DLD1 (cell line): ENCODE measurements at regions not wholly inside any gene's neighbourhood (a gene's known extent, or its start where the extent isn't known, plus 50 kb on each side); places are given as distances from the start of the nearest gene placed in this dataset.

Experiments
- in situ Hi-C: cut with HindIII; loops from 2 replicates; pipeline ENCODE4 v1.10.0; 2017; ENCODE audit warnings: low sequenced_read_pairs

DNA sequence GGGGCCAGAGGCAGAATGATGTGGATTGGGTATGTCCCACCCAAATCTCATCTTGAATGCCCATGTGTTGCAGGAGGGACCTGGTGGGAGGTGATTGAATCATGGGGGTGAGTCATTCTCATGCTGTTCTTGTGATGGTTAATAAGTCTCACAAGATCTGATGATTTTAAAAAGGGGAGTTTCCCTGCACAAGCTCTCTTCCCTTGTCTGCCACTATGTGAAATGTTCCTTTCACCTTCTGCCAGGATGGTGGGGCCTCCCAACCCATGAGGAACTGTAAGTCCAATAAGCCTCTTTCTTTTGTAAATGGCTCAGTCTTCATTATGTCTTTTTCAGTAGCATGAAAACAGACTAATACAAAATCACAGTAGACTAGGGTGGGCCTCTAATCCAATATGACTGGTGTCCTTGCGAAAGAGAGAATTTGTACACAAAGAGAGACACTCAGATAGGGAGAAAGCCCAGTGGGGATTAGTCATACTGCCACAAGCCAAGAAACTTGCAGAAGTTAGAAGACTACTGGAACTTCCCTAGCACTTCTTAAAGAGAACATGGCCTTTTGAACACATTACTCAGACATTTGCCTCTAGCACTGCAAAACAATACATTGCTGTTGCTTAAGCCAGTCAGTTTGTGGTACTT is 68.4 kb downstream of the ANXA1 start:
- in situ Hi-C loops, result no loop called here

DNA sequence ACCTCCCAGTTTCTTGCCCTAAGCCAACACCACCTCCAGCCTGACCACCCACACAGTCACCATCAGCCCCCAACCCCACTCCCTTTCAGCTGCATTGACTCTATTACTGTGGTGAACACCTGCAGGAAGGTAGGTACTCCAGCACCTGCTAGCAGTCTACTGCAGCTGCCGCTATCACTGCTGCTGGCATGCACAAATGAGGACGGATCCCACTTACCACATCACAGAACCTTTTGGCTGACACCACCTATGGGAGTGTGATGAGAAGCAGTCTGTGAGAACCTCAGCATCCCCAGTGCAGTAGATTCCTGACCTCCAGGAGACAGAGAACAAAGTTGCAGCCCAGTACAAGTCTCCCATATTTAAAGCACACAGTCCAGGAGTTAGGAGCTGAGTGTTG is 71.9 kb downstream of the ANXA1 start:
- in situ Hi-C loops, result no loop called here

DNA sequence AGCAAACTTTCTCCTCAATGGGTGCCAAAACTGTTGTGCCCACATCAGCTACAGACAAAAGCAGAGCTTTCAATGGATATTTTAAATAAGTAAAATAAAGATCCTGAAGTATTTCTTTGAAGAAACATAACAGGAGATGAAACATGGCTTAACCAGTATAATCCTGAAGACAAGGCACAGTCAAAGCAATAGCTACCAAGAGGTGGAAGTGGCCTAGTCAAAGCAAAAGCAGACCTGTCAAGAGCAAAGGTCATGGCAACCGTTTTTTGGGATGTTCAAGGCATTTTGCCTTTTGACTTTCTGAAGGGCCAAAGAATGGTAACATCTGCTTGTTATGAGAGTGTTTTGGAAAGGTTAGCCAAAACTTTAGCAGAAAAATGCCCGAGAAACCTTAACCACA is 77.9 kb downstream of the ANXA1 start:
- in situ Hi-C loops, result no loop called here

DNA sequence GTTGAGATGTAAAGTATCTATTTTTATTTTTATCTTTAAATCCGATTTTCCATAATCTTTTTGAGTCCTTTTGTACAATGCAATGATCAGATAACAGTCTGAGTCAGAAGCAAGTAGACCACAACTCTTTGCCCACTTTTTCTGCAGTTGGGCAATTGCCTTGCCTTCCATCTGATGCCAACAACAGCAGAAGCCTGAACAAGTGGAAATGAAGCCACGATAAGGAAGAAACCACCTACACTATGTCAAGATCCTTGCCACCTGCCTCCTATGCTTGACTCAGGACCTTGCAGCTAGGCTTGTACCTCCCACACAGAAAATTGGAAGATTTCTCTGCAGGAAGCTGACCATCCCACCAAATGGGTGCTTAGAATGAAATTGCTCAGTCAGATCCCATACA is 78.6 kb downstream of the ANXA1 start:
- in situ Hi-C loops, result no loop called here

DNA sequence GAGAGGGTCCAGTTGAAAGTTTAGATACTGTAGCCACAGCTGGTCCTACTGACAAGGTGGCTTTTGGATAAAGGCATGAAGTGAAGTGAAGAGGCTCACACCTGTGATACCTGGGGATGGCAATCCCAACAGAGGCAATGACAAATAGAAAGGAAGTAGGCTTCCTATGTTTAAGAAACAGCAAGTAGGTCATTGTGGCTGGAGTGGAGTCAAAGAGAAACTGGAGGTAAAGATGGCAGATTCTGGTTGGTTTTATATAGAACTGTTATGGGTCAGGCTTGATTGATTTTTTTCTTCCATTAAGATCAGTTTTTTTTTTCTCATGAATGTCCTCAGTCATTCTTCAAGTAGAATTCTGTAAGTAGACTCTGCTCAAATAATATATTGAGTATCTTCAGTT is 79.5 kb downstream of the ANXA1 start:
- in situ Hi-C loops, result no loop called here

DNA sequence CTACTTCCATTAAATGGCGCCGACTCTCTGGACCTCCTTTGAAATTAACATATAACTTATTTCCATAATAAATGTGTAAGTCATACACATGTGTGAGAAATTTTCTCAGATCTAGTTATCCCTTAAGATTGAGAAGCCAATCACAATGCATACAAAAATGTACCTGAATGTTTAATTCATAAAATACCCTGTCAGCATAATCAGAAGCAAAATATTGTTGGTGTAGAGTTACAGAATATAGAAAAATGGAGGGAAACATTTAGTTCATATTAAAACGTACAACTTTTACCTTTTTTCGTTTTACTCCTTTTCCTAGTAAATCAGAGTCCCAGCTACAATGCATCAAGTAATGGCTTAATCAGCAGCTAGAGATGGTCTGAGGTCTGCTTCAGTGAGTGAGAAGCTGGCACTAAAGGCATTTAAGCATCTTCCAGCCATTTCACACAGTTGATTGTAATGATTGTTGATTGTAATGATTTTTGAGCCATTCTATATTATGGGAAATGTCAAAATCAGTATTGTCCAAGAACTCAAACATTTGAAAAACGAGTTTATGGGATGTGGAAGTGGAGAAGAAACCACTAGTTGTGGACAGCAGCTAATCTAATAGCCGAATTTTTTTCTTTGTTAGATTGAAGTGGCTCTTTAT is 81.8 kb downstream of the ANXA1 start:
- in situ Hi-C loops, result no loop called here

DNA sequence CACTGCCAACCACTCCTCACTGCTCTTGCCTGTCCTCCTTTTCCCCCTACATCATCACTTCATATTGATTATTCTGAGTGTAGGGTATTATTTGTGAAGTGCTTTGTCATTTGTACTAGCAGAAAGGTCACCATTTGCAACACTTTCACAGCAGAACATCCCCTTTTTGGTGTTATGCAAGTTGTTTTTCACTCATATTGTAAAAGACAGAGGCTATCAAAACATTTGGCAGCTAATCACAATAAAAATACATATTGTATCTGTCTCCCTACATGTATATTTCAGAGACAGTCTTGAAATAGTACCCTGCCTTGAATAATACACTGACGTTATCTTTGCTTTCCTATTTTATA is 82.3 kb downstream of the ANXA1 start:
- in situ Hi-C loops, result no loop called here

DNA sequence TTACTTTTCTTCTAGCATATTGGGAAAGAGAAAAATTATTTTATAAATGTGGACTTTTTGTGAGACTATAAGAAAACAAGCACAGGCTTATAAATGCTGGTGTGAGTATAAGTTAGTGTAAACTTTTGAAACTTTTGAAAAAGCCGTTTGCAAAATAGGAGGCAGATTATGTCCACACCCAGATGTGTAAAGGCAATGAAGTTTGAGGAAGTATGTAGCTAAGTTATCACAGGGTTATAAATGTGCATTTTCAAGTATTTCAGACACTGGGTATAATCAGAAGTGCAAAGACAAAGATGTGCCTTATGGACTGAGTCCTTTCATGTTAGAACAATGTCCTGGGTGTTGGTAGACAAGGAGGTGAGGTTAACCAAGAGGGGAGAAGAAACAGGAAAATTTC is 85.5 kb downstream of the ANXA1 start:
- in situ Hi-C loops, result no loop called here

DNA sequence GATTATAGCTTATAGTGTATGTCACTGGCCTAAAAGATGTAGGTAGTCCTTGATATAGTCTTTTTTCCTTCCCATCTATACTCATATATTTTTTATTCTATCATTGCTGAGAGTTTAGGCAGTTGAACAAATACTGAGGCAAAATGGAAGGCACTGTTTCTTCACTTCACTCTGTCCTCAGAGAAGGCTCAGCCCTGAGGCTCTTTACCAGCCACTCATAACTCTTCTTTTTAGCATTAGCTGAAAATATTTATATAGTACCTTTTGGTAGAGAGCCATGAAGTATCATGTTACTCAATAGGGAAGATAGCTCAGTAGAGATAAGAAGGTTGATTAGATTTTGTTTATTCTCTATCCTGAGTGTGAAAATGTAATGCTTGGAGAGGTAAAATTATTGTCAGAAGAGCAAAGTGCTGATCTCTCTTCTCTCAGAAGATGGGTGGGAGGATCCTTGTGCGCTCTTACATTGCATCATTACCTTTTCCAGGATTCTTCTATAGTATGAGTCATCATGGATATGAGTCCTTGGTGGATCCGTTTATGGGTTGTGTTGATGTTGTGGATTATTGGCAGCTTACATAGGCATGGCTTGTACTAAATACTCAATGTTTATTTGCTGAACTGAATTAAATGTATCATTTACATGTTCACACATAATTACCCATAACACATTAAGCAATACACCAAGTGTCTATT is 88.1 kb downstream of the ANXA1 start:
- in situ Hi-C loops, result no loop called here

DNA sequence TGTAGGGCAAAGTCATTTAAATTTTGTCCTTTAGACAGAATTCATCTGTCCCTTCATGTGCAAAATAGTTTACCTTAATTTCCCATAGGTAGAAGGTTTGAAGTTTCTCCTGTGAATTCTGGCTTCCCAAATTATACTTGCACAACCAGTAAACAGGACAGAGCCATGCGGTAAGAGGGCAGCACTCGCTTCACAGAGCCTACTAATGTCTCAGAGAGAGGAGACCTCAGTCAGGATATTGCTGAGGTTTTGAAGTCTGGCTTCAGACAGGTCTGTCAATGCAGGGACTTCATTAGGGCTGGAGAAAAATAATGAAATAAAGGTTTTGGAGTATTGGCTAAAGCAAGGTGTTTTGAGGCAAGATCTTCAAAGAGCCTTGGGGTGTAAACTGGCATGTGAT is 91.4 kb downstream of the ANXA1 start:
- in situ Hi-C loops, result no loop called here

DNA sequence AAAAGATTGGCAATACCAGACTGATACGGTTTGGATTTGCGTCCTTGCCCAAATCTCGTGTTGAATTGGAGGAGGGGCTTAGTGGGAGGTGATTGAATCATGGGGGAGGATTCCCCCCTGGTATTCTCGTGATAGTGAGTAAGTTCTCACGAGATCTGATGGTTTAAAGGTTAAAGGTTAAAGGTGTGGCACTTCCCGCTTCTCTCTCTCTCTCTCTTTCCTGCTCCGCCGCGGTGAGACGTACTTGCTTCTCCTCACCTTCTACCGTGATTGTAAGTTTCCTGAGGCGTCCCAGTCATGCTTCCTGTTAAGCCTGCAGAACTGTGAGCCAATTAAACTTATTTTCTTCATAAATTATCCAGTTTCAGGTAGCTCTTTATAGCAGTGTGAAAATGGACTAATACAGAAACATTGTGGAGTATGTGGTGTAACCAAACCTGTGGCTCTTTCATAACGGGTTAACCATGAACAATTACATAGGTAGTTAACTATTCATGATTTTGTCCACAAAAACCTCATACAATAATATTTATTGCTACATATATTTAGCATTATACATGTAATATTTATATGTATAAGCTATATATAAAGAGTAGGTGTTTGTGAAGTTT is 107.5 kb downstream of the ANXA1 start:
- in situ Hi-C loops, result no loop called here

DNA sequence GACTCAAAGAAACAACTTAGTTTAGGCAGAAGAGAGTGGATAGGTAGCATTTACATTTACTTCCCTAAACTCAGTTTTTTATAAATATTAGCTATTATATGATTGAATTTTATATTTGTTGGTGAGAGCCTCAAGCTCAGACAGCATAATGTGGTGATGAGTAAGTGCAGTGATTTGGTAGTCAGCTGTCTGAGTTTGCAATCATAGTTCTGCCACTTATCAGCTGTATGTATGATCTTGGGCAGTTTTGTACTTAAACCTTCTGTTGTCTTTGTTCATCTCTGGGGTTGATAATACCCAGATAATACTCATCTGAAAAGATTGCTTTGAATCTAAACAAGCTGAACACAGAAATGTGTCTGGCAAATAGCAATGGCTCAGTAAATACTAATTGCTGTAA is 108.8 kb downstream of the ANXA1 start:
- in situ Hi-C loops, result no loop called here

DNA sequence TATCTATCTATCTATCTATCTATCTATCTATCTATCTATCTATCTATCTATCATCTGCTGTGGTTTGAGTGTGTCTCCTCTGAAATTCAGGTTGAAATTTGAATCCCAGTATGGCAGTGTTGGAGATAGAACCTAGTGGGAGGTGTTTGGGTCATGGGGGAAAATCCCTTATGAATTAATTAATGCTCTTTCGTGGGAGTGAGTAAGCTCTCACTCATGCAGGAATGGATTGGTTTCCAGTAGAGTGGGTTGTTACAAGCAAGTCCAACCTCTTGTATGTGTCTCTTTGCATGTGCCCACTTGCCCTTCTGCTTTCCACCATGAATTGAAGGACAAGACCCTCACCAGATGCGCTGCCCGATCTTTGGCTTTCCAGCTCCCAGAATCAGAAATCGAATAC is 113.0 kb downstream of the ANXA1 start:
- in situ Hi-C loops, result no loop called here

DNA sequence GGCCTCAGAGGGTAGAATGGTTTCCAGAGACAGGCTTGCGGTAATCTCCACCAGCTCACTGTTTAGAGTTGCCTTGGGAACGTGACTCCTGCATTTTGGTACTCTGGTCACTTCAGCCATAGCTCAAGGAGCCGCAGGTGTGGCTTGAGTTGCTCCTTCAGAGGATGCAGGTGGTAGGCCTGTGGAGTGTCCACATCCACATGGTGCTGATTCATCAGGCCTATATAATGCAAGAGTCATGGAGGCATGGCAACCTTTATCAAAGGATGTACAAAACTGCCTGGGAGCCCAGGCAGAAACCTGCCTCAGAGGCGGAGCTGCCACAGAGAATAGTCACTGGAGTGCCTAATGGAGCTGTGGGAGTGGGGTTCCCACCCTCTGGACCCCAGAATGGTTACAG is 114.2 kb downstream of the ANXA1 start:
- in situ Hi-C loops, result no loop called here

DNA sequence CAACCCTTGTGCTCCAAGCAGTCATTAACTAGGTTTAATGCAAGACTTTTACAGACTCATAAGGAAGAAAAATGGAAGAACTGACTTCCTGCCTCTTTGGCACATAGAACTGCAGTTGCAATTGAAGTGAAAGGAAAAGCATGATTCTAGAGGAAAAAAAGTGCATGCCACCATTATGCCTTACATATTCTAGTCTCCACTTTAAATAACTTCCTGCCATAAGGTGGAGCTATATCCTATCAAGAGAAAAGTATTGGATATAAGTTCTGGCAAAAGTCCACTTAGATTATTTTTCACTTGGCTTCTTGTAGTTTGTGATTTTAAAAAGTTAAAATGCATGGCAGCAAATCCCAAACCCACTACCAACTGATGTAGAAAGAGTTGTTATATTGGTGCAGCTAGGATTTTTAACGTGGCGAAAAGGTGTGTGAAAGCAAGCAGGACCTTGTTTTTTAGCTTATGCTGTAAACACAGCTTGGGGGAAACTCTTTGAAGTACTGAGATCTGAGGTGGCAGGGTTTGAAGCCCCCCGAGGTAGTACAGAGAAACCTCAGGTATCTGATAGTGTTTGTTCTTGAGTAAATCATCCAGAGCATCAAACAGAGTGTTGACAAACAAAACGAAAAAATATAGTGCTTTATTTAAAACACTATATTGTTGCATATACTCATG is 117.9 kb downstream of the ANXA1 start:
- in situ Hi-C loops, result no loop called here

DNA sequence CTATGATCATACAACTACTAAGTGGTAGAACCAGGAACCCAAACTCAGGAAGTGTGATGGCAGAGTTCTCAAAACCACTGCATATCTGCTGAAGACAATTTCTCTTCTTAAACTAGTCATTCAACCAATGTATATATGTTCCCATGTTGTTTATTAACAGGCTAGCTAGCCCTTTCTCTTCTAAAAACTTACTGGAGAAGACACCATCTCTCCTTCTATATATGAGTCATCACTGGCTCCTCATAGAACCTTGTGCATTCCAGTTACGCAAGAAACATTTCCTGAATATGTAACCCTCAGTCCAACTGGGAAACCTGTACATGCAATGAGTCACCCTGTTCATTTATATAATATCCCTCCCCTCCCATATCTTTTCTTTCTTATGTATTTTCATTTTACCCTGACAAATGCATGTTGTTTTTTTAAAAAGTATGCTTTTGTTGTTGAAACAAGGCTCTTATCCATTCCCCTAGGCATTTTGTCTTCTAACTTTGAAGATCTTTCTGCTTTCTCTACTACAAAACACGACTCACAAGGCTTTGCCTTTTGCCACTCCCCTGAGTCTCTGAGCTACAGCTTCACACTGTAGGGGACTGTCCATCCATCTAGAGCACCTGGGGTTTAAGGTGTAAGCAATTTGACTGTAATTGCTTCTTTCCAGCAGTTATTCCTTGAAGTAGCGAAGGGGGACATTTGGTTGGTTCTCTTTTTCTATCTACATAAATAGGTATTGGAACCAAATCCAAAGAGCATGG is 119.5 kb downstream of the ANXA1 start:
- in situ Hi-C loops, result no loop called here

DNA sequence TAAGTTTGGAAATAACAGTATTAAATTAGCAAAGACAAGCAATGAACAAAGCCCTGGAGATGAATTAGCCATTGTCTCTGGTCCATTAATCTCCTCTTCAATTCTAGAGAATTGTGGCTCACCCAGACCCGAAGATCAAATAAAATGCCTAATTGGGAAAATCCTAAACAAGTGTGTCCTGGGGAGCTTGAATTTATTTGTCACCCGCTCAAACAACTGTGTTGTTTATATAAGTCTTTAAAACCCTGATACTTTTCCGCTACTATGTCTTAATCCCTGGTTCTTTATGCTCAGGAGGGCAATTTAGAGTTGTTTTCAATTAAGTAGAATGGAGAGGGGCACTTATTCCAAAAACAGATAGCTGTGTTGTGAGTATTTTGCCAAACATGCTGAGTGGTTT is 128.4 kb downstream of the ANXA1 start:
- in situ Hi-C loops, result no loop called here

DNA sequence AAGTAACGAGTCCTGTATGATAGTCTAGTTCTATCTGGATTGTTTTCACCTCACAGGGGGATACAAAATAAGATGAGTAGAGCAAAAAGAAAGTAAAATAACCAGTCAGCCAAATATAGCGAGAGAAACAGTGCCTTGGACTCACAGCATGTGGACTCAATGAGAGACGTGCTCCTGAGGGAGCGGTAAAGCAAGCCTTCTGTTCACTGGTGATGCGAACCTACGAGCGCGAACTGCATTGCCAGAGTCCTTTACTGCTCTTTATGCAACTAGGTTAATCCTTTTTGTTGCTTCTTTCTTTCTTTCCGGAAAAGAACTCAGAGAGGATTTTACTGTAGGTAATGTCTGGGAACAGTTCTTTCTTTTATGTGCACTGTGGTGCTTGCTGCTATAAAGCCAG is 132.7 kb downstream of the ANXA1 start:
- in situ Hi-C loops, result no loop called here

DNA sequence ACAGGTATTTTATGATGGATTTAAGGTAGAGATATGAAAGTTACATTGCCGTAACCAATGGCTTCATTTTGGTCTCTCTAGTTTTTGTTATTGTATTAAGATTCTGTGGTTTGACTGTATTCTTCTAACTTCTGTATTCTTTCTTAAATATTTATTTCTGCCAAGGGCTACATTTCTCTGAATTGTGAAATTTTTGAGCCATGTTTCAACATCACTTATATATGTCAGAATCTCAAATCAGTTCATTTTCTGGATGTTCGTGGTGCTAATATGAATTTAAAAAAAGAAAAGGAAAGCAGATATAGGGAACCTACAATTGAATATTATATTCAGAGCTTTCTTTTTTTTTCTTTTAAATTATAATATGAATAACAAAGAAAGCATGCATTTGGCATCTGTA is 142.7 kb downstream of the ANXA1 start:
- in situ Hi-C loops, result loop anchor here (10.0 kb wide), 1 partner anchor 210 kb away; no protein-coding TSS in a partner anchor

DNA sequence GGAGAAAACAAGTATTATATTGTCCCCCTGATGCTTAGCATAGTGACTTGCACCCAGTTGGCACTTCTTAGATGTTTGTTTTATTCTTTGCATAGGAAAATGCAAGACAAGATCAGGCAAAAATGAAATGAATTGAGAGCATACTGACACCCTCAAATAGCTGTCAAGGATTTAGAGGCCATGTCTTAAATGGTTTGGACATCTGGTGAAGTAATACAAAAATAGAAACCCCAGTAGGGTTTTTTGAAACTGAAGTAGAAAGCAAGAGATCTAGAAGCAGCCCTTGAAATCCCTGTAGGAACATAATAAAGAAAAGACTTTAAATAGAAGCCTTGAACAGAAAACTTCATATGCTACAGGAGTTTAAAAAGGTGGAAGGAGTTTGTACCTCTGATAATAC is 174.3 kb downstream of the ANXA1 start:
- in situ Hi-C loops, result no loop called here

DNA sequence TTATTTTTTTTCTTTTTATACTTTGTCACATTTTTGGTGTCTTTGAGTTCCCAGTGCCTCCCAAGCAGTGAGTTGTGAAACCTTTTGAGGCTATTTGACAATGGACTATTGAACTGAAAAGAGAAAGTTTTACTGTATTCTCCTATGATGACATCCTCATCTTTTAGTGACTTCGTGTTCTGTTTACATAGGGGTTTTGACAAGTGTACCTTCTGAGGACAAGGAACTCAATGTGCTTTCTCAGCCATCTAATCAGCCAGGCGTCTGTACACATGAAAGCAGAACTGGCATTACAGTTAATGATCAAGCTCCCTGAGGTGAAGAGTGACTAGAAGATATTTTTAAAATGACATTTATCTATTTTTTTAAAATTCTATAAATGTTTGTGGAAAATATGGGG is 175.5 kb downstream of the ANXA1 start:
- in situ Hi-C loops, result no loop called here
